ENCODE measurements at regions not wholly inside any gene's neighbourhood (a gene's known extent, or its start where the extent isn't known, plus 50 kb on each side); places are given as distances from the start of the nearest gene placed in this dataset.

DNA sequence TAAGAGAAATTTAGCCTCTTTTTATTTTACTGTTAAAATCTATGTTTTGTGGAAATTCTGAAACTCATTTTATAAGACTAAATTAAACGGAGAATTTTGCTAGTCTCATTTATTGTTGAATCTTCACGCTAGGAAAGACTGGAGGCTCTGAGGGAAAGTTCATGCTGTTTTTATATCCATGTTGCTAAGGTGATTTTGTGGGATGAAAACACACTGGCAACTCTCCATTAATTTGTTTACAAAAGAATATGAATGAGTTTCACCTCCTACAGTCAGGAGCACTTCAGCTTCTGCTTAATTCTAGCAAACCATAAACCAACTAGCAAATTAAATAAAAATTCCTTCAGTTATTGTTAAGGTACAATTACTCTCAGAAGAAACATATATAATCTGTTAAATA is 195.4 kb downstream of the RAP2B start:
- Histone ChIP-seq H3K4me2 (ENCODE audit: insufficient read depth, low read length) (no peak overlapping the region), H3K36me3 (ENCODE audit: control insufficient read depth in 2 of 2, extremely low read depth in 1 of 2, insufficient read depth in 2 of 2, low read length in 2 of 2) (no peaks in the 10 kb centered on the region), H3K27ac (ENCODE audit: insufficient read depth, low read depth, low read length) (no peak overlapping the region), H4K20me1 (replicated peaks; ENCODE audit: control insufficient read depth, extremely low read depth, insufficient read depth, low read length) (no peaks in the 10 kb centered on the region), H3K79me2 (ENCODE audit: control insufficient read depth, insufficient read depth, low read length) (no peaks in the 10 kb centered on the region), H3K4me3 (replicated peaks in 1 of 3; ENCODE audit: insufficient read depth in 1 of 3, low read depth in 1 of 3, low read length in 3 of 3) (no peak overlapping the region), H3K9me3 (replicated peaks; ENCODE audit: control insufficient read depth, insufficient read depth, low read length) (no peaks in the 10 kb centered on the region), H3K9ac (replicated peaks; ENCODE audit: extremely low read depth, insufficient read depth, low read length) (no peak overlapping the region), H3K9me1 (replicated peaks; ENCODE audit: control insufficient read depth, extremely low read depth, insufficient read depth, low read length) (no peaks in the 10 kb centered on the region), H2AFZ (ENCODE audit: low read depth, low read length) (no peak overlapping the region), H3K27me3 (ENCODE audit: control insufficient read depth in 2 of 2, insufficient read depth in 2 of 2, low read length in 2 of 2) (no peaks in the 10 kb centered on the region), H3K4me1 (ENCODE audit: control insufficient read depth, extremely low read depth, insufficient read depth, low read length) (no peaks in the 10 kb centered on the region)
- FAIRE-seq, result no peak
- BruUV-seq (replicated peaks), result no TSS peak
- POLR2A ChIA-PET, result no interaction called here
- dilution Hi-C loops (cut with MboI; ENCODE audit: extremely low pct_ligation_motif_present, low sequenced_read_pairs) (no loop called here), intact Hi-C loops (cut with micrococcal nuclease) (no loop called here)
- no peak for DNase-seq (ENCODE audit: low read depth, low spot score)
- TF ChIP-seq, protein P1, sequence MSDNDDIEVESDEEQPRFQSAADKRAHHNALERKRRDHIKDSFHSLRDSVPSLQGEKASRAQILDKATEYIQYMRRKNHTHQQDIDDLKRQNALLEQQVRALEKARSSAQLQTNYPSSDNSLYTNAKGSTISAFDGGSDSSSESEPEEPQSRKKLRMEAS (IDR thresholded peaks at IDR 0.05; ENCODE audit: insufficient read depth, insufficient read length), result no peak
- TF ChIP-seq POLR2A (IDR thresholded peaks at IDR 0.05; ENCODE audit: low read depth, low read length), result no peak
- TF ChIP-seq FOS (IDR thresholded peaks at IDR 0.05; ENCODE audit: borderline replicate concordance, insufficient read depth, low read length), result no peak
- no peak for TF ChIP-seq POLR2AphosphoS5 (IDR thresholded peaks at IDR 0.05; ENCODE audit: insufficient read depth, low read depth, low read length)
- no peak for TF ChIP-seq JUN (IDR thresholded peaks at IDR 0.05; ENCODE audit: borderline replicate concordance, insufficient read depth, insufficient read length, low read depth)
- no peak for TF ChIP-seq MYC (IDR thresholded peaks at IDR 0.05; ENCODE audit: low read depth, low read length)
- TF ChIP-seq EZH2 (IDR thresholded peaks at IDR 0.05; ENCODE audit: borderline replicate concordance, low read depth, low read length, severe bottlenecking), result no peak
- TF ChIP-seq, protein P2, sequence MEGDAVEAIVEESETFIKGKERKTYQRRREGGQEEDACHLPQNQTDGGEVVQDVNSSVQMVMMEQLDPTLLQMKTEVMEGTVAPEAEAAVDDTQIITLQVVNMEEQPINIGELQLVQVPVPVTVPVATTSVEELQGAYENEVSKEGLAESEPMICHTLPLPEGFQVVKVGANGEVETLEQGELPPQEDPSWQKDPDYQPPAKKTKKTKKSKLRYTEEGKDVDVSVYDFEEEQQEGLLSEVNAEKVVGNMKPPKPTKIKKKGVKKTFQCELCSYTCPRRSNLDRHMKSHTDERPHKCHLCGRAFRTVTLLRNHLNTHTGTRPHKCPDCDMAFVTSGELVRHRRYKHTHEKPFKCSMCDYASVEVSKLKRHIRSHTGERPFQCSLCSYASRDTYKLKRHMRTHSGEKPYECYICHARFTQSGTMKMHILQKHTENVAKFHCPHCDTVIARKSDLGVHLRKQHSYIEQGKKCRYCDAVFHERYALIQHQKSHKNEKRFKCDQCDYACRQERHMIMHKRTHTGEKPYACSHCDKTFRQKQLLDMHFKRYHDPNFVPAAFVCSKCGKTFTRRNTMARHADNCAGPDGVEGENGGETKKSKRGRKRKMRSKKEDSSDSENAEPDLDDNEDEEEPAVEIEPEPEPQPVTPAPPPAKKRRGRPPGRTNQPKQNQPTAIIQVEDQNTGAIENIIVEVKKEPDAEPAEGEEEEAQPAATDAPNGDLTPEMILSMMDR (IDR thresholded peaks at IDR 0.05; ENCODE audit: extremely low read depth in 1 of 2, insufficient read depth in 1 of 2, low read depth in 1 of 2, low read length in 2 of 2), result no peak
- TF ChIP-seq GATA2 (IDR thresholded peaks at IDR 0.05; ENCODE audit: insufficient read depth, insufficient read length, low read depth, low read length), result no peak
- CTCF ChIA-PET, result no interaction called here
